GM21381 (cell line): ENCODE measurements at regions not wholly inside any gene's neighbourhood (a gene's known extent, or its start where the extent isn't known, plus 50 kb on each side); places are given as distances from the start of the nearest gene placed in this dataset.
"Not testable (repeated sequence)": the region's sequence is repeated elsewhere in the genome, so short reads cannot be mapped to it uniquely, and the experiment has no call there.

Experiments
- ATAC-seq: cut with Tn5 transposase; IDR thresholded peaks from one replicate; pipeline ENCODE4 v1.9.1; 2021; ENCODE audit warnings: mild to moderate bottlenecking, moderate library complexity; ENCODE audit not compliant: unreplicated experiment

DNA sequence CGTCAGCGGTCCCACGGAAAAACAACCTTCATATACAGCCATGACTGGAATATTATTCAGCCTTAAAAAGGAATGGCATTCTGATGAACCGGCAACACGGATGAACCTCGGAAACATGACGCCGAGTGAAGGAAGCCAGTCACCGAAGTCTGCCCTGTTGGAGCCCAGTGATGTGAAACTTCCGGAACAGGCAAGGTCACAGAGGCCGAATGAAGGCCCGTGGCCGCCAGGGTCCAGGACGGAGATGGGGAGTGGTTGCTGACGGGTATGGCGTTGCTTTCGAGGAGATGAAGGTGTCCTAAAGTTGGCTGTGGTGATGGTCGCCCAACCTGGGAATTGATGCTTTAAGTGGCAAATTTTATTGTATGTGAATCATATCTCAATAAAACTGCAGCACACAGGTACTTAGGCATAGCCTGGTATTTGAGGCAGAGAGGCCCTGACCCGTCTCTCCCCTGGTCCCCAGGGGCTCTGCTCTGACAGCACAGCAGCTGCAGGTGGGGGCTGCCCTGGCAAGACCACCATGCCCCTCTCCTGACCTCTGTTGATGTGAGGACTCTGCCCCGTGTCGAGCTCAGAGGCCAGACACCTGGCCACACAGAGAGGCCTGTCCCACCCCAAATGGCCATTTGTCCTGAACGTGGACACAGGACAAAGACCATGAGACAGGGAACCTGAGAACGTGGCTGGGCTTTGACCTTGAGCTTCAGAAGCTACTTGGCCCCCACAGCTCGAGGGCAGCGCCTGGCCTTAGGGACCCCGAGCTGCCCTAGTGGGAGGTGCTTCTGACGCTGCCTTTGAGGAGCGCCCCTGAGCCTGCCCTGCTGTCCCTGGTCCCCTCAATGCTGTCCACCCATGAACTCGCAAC, 1090.8 kb downstream of the BRD1 start:
- no peak for ATAC-seq

DNA sequence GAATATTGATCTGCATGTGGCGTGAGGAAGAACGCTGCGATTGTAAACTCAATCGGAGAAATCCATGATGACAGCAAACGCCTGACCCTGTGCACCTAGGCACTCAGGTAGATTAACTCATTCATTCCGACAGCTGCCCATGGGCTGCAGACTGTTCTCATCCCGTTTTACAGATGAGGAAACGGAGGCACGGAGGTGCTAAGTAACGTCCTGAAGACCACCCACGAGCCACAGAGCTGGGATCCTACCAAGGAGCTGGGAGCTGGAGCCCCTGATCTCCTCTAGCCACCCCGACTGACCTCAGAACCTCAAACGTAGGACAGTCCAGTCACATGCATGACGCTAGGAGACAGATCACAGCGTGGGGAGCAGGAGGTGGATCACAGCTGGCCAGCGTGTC, 1092.7 kb downstream of the BRD1 start:
- no peak for ATAC-seq

DNA sequence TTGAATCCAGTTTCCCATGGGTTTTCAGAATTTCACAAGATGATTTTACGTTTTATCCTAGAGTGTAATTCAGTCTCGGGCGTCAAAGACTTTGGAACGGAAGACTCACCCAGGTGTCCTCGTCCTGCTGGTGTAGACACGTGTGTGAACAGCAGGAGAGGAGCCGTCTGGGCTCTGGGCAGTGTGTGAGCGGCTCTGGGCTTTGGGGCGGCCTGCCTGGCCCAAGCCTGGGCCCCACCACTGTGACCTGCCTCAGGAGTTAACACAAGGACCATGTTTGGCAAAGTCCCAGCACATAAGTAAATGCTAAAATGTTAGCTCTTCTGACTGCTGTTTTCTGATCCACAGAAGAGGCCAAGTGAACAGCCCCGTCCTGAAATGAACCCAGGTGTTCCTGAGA, 1093.3 kb downstream of the BRD1 start:
- no peak for ATAC-seq

DNA sequence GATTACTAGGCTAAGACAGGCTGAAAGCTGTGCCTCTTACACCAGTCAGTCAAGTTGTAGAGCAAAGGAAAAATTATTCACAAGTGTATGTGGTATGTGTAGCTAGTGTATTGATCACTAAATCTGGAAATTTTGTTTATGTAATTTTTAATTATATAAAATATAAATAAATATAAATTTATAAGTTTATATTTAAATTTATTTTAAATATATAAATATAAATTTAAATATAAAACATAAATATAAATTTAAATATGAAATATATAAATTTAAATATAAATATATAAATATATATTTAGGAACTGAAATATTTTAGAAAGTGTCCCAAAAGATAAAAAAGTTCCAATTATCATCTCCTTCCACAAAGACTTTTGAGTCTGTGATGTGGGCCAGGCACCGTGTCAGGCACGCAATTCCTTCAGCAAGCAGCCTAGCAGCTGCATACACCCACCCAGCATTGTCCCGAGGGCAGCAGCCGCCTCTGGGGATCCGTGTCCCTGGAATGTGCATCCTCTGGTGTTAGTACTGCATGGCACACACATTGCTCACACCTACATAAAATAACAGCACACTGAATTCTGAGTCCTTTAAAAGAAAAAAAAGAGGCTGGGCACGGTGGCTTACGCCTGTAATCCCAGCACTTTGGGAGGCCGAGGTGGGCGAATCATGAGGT, 1098.0 kb downstream of the BRD1 start:
- no peak for ATAC-seq

DNA sequence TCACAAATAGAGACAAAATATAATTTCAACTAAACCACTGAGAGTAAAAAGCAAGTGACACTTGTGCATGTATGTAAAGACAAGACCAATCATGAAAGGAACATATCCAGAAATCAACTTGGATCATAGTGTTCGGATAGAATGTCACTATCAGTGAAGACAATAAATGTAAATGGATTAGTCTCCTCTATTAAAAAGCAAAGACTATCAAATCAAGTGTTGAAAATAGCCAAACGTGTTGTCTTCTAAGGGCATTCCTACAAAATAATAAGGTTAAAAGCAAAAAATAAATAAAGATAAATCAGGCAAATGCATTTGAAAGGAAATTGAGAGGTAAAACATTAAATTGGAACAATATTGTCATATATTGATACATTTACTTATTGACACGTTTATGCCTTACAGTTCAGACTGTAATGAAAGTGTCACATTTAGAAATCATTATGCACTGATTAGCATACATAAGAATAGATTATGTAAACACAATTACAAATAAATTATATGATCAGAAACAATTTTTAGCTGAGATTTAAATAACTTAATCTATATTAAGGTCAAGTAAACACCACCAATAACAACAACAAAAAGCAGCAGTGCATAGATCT, 1100.1 kb downstream of the BRD1 start:
- ATAC-seq, result no peak

DNA sequence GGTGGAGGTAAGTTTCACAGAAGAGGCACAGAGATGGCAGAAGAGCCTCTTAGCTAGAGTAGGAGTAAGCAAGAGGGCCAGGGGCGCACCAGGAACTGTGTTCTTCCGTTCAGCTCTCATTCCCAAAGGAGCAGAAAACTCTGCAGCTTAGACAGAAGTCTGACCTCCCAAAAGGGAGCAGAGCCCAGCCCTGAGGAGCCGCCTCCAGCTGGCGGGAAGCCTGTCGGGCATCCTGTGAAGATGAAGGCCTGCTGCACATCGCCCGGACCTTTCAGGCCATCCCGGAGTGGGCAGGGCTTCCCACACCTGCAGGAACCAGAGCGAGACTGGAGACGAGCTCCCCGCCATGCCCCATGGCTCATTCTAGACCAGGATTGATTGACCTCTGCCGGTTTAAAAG, 1102.8 kb downstream of the BRD1 start:
- no peak for ATAC-seq

DNA sequence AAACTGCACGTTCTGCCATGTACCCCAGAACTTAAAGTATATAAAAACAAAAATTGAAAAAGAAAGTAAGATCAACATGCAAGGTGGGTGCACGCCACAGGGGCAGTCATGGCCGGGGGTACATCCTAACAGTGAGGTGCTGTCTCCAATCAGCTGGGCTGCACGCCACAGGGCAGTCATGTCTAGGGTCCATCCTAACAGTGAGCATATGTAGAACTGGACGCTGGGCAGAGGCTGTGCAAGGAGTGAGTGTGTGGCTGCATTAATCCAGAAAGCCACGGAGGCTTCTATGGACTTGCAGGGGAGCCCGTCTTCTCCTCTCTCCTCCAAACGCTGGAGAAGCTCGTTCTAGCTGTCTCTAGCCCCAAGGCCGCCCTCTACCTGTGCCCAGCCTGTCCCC, 1105.0 kb downstream of the BRD1 start:
- ATAC-seq, result no peak

DNA sequence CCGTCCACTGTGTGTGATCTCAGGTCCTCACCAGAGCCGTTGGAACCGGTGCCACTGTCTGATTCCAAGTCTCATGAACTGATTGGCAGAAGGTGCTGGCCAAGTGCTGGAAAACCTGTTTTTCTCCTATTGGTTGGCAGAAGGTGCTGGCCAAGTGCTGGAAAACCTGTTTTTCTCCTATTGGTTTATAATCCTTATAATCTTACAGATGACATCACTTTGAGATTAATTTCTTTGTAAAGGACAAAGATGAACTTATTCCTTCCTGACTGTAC, 1106.3 kb downstream of the BRD1 start:
- ATAC-seq, result no peak

DNA sequence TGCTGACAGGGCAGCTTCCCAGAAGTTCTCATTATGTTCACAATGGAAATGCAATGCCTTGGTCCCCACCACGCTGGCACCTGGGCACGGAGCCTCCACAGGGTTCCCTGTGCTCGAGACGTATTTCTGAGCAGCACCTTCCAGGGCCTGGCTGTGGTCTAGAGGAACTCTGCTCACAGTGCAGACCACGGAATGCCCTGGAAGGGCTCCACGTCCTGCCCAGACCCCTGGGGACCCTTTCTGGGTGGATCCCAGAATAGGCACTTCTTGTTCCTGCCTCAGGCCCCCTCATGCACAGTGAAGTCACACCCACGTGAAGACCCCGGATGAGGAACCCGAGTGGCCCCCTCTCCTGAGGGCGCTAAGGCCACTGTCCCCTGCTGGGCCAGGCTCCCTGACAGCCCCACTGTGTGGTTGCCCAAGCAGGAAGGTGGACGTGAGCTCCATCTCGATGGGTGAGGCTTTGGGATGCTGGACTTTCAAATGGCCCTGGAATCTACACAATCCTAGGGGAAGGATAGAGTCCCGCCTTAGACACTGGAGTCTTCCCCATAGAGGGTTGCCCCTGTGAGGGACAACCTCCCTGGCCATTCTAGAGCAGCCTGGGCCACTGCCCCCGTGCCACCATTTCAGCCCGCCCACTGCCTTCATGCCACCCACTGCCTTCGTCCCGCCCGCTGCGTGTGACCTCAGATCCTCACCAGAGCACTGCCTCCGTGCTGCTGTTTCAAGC, 1106.8 kb downstream of the BRD1 start:
- no peak for ATAC-seq

DNA sequence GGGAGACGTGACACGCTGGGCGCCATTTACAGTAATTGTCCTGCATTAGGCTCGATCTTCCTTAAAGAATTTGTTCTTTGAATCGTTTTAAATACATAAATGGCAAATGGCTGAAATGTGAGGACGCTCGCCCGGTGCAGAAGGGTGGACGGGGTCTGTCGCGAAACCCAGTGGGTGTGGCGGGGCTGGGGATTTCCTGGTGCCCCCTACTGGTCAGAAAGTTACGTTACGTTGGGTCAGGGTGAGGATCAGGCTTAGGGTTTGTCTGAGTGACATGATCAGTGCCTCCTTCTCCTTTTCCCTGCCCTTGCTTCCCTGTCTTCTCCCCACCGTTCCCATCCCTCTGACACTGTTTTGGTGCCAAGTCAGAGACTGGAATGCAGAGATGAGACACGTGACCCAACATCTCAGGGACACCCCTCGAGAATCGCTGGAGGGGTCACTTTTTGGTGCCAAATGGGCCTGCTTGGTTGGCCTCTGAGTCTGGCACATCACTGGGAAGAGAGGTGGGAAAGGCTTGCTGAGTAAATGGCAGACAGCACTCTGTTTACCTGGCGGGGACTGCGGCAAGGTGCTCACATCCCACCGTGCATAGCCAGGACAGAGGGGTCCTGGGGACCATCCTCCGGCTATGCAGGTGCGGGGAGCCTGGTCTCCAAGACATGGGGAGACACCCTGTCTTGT, 1107.6 kb downstream of the BRD1 start:
- no peak for ATAC-seq

DNA sequence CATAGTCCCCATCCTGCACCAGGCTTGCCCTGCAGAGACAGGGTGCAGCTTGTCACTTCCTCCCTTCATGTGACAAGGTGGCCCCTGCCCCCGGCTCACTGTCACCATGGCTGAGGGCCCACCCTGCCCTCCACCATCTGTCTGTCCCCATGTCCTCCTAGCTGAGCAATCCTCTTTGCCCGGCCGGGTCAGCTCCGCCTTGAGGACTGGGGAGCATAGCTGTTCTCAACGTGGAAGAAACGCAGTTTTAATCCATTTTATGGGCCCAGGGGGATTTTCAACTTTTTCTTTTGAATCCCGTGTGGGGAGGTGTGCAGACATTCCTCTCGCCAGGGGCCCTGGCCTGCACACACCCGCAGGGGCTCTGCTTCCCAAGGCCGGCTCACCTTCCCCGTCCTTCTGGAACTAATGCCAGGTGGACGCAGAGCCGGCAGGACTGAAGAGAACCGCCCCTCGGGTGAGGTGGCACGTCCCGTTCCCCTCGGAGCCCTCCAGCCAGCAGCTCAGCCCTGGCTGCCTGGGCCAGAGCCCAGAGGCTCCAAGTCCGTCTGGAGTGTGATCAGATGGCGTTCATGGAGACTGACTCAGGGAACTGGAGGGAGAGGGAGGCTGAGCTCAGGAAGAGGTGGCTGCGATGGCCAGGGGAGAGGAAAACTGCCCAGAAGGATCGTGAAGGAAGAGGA, 1108.7 kb downstream of the BRD1 start:
- ATAC-seq, result no peak

DNA sequence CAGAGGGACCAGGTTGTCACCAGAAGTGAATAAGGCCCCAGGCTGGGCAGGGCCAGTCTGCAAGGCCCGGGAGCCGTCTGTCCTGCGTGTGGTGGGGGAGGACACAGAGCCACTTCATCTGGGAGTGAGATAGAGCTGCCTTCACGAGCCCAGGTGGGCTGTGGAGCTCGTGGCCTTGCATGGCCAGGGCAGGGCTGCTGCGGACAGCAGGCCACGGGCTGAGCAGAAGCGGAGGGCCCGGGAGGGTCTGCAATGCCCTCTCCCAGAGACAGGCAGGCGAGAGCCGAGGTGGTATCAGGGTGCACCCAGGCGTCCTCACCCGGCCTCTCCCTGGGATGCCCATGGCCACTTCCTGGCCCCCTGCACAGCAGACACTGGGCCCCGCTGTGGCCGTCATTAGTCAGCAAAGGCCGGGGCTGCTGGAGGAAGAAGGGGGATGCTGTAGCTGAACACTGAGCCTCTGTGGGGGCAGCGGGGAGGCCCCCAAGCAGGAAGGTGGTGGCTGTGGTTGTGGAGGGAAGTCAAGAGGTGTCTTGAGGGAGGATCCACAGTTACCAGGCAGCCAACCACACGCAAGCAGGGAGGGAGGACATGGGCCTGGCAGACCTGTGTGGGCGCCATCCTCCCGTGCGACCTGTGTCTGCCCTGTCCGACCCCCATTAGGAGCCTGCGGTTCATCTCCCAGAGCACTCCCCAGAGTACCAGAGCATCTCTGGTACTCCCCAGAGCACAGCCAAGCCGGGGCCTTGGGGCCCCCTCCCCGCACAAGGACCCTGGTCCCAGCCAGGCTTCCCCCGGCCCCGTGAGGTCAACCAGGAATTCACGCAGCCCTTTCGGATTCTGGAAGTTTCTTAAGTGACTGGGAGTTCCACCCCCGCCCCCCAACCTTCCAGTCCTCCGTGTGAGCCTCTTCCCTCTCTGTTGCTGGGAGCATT, 1109.5 kb downstream of the BRD1 start:
- ATAC-seq, result no peak

DNA sequence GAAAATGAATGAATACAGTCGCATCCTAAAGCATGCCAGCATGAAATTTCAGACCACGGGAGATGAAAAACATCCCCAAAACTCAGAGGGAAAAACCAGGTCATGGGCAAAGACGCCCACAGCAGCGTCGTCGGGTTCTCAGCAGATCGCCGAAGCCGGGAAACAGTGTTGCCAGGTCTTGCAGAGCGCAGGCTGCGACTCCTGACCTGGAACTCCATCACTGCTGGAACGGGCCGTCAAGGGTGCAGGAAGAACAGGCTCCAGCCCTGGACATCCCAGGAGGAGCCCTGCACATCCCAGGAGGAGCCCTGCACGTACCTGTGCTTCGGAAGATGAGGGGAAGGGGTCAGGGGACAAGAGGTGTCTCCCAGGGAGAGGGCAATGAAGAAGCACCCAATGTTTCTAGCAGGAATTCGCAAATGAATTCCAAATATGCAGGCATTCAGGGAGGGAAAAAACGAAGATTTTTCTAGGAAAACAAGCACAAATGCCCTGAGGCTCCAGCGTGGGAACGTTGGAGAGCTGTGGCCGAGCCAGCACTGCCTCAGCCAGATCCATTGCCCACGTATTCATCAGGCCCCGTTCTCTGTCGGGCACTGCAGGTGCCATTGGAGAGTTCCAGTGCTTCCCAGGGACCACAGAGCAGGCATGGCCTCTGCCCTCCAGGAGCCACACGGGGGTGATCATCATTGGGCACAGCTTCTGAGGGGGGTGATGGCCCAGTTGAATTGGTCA, 1110.4 kb downstream of the BRD1 start:
- no peak for ATAC-seq

DNA sequence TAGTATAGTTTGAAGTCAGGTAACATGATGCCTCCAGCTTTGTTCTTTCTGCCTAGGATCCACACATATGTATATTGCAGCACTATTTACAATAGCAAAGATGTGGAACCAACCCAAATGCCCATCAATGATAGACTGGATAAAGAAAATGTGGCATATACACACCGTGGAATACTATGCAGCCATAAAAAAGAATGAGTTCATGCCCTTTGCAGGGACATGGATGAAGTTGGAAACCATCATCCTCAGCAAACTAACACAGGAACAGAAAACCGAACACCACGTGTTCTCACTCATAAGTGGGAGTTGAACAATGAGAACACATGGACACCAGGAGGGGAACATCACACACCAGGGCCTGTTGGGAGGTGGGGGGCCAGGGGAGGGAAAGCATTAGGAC, 1111.5 kb downstream of the BRD1 start:
- ATAC-seq, result not testable (repeated sequence)

DNA sequence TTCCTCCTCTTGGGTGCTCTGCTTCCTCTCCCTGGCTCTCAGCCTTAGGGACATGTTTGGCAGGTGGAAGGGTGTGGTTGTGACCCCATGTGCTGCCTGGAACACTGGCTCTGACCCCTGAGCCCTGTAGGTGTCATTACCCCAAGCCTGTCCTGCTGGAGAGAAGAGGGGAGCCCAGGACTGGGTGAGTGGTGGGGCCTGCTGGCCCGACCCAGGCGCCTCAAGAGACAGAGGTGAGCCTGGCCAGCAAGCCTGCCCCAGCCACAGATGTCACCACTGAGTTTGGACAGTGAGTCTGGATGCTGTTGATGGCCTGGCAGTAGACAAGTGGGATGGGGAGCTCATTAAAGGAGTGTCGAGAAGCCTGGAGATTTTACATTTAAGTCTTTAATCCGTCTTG, 1112.2 kb downstream of the BRD1 start:
- no peak for ATAC-seq

DNA sequence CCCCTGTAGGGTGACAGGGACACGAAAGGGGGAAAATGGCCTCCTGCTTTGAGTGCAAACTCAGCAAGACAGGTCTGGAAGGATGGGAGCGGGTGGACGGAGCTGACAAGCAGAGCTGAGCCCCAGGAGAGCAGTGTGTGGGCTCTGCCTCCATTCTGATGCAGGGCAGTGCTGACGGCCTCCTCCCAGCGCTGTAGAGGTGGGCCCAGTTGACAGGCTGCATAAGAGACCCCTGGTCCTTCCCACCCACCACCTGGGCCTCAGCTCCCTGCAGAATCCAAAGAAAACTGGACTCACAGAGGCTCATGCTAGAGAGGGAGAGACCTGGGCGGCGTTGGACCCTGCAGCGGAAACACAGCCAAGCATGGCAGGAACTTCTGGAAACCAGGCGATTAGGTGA, 1113.4 kb downstream of the BRD1 start:
- ATAC-seq, result no peak

DNA sequence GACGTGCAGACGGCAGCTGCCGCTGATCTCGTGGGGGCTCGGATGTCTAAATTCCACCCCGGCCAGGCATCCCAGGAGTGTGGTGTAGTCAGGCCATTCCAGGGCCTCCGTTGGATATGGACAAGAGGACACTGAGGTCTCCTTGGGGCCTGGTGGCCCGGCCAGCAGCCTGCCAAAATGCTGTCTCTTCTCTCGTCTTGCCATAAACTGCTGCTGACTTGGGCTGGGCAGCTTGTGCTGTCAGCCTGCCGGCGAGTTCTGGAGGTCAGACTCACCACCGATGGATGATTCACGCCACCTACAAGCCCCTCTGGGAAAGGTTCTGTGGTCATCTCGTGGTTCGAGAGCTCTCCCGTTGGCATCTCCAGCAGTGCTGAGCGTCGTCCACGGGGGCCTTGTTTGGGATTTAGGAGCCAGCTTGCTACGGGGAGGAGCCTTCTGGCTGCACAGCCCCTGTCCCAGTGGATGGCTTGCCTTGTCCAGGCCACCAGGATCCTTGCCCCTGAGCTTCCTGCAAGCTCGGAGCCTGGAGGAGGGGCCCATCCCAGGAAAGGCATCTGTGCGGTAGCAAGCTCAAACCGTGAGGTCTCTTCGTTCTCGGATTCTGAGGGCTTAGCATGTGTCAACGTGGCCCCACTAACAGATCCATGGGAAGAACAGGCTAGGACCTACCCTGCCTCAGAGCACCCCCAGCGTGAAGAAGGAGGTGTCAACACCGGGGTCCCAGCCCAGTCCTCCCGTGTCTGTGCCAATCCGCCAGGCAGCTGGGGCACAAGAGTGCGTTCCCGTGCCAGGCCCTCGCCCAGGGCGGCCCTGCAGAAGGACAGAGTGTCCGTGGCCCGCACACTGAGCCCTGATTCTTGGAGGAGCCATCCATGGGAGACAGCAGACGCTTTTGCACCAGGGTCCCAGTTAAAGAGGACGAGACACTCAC, 1114.1 kb downstream of the BRD1 start:
- no peak for ATAC-seq
